GM06990 (cell line): ENCODE measurements at regions not wholly inside any gene's neighbourhood (a gene's known extent, or its start where the extent isn't known, plus 50 kb on each side); places are given as distances from the start of the nearest gene placed in this dataset.
"Not testable (repeated sequence)": the region's sequence is repeated elsewhere in the genome, so short reads cannot be mapped to it uniquely, and the experiment has no call there.

Experiments used
- DNase-seq: peaks from one replicate; pipeline ENCODE4 v3.0.0-alpha.2; 2011; ENCODE audit not compliant: insufficient read length; ENCODE audit errors: extremely low read depth
- H3K27me3 ChIP-seq: replicated peaks from 2 replicates; pipeline ENCODE4 v1.6.0; 2011; ENCODE audit warnings: low read length; ENCODE audit not compliant: control insufficient read depth, insufficient read depth
- H3K36me3 ChIP-seq: 2 replicates; pipeline ENCODE4 v1.5.1; 2011; ENCODE audit warnings: low read length; ENCODE audit not compliant: control insufficient read depth, insufficient read depth
- H3K4me3 ChIP-seq: replicated peaks from 2 replicates; pipeline ENCODE4 v1.5.1; 2011; ENCODE audit warnings: low read depth, mild to moderate bottlenecking, control low read depth, low read length
- TF ChIP-seq, protein P1 (sequence below): IDR thresholded peaks from 2 replicates; pipeline ENCODE4 v1.5.1; 2011; ENCODE audit warnings: low read length, control low read depth, mild to moderate bottlenecking, inconsistent platforms; ENCODE audit not compliant: insufficient read depth, poor library complexity, severe bottlenecking

DNA sequence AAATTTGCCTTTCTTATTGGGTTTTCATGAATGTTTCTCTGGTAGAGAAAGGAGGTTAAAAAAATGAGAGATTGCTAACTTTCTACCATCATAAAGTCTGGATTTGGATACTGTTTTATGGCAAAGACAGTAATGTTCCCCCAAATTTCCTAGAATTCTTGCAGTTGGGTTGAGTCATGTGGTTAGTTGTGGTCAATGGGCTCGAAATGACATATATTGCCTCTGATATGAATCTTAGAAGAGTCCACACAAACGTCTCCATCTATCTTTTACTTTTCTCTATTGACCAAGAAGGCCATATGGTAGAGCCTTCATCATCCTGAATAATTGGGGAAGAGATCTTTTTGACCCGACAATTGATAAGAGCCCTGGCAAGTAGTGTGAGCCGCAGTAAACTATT is 119.5 kb upstream of the PMCH start:
- no peaks in the 10 kb centered on the region for H3K36me3 ChIP-seq
- TF ChIP-seq, protein P1, sequence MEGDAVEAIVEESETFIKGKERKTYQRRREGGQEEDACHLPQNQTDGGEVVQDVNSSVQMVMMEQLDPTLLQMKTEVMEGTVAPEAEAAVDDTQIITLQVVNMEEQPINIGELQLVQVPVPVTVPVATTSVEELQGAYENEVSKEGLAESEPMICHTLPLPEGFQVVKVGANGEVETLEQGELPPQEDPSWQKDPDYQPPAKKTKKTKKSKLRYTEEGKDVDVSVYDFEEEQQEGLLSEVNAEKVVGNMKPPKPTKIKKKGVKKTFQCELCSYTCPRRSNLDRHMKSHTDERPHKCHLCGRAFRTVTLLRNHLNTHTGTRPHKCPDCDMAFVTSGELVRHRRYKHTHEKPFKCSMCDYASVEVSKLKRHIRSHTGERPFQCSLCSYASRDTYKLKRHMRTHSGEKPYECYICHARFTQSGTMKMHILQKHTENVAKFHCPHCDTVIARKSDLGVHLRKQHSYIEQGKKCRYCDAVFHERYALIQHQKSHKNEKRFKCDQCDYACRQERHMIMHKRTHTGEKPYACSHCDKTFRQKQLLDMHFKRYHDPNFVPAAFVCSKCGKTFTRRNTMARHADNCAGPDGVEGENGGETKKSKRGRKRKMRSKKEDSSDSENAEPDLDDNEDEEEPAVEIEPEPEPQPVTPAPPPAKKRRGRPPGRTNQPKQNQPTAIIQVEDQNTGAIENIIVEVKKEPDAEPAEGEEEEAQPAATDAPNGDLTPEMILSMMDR: no peak
- H3K4me3 ChIP-seq: no peak overlapping the region
- DNase-seq: no peak
- no peaks in the 10 kb centered on the region for H3K27me3 ChIP-seq

DNA sequence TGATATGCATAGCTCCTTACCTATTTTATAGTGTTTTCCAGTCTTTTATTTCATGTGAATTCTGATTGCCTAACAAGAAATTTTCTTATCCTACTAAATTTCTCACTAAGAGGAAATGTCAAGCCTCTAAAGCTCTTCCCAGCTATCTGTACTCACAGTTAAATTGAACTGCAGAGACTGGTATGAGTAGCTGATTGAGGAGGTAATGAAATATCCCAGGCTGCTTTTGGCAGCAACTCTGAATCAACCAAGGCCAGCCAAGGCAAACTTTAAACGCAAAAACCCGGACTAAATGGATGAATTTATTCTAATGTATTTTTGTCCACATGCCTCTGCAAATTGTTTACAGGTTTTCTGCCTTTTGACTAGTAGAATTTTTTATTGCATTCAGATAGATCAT is 119.1 kb upstream of the PMCH start:
- Histone ChIP-seq H3K36me3 (no peaks in the 10 kb centered on the region), H3K27me3 (no peaks in the 10 kb centered on the region), H3K4me3 (no peak overlapping the region)
- no peak for DNase-seq
- TF ChIP-seq, protein P1: no peak

DNA sequence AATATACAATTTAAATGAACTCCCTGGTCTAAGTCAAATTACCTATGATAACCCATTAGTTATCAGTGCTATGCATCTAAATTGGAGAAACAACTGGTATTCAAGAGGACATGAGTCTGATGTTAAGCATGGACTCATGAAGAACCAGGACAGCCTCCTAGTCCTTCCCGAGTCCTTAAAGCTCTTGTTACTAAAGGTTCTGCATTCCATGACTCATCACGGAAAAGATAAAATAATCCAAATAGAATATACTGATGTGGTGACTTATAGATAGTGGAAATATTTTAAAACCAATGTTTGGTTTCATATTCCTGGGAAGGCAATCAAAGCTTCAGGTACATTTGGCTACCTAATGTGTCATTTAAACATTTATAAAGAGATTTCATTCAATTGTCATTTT is 117.2 kb upstream of the PMCH start:
- no peak for DNase-seq
- Histone ChIP-seq H3K36me3 (no peaks in the 10 kb centered on the region), H3K27me3 (no peaks in the 10 kb centered on the region), H3K4me3 (no peak overlapping the region)
- TF ChIP-seq, protein P1: no peak

DNA sequence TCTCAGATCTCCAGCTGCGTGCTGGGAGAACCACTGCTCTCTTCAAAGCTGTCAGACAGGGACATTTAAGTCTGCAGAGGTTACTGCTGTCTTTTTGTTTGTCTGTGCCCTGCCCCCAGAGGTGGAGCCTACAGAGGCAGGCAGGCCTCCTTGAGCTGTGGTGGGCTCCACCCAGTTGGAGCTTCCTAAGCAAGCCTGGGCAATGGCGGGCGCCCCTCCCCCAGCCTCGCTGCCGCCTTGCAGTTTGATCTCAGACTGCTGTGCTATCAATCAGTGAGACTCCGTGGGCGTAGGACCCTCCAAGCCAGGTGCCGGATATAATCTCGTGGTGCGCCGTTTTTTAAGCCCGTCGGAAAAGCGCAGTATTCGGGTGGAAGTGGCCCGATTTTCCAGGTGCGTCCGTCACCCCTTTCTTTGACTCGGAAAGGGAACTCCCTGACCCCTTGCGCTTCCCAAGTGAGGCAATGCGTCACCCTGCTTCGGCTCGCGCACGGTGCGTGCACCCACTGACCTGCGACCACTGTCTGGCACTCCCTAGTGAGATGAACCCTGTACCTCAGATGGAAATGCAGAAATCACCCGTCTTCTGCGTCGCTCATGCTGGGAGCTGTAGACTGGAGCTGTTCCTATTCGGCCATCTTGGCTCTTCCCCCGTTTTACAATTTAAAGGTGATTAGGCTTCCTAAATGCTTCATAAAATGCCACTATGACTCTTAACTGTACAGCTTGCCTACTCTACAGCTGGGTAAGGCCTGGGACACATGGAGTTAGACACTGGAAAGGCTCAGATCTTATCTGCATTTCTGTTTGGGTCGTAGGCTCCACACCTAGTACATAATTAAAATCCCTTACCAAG is 115.7 kb upstream of the PMCH start:
- H3K4me3 ChIP-seq, DNase-seq, H3K36me3 ChIP-seq, H3K27me3 ChIP-seq: not testable (repeated sequence)

DNA sequence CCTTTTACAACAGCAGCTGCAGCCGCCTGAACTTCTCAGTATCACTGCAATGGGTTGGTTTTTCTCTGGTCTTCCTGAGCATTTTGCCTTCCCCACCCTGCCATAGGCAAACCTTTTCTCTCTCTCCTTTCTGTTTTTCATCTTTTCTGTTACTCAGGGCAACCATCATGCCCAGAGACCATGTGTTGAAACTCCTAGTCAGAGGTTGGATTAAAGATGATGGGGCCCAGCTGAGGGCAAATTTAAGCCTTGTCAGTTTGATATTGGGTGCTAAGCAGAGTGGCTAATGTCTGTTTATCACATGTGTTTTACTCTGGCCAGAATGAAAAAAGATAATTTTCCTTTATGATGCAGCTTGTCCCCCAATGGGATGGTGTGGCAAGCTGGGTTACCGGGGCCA is 107.9 kb upstream of the PMCH start:
- TF ChIP-seq, protein P1: no peak
- Histone ChIP-seq H3K36me3 (no peaks in the 10 kb centered on the region), H3K27me3 (no peaks in the 10 kb centered on the region), H3K4me3 (no peak overlapping the region)
- DNase-seq: no peak

DNA sequence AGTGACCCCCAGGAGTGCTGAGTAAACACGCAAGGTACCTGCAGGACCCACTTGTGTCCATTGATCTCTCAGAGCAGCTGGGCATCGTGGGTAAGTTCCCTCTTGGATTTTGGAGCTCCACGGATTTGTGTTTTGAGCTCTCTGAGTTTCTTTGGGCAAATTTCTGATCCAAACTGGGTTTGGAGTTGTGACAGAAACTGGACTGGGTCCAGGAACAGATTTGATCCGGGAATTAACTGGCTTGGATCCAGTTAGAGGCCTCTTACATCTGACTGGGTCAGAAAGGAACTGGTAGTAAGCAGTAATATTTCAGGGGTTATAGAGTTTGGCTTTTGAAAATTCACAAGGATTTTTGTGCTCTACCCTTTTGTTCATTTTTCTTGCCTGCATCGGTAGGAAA is 107.0 kb upstream of the PMCH start:
- not testable (repeated sequence) for DNase-seq, H3K36me3 ChIP-seq, H3K4me3 ChIP-seq, H3K27me3 ChIP-seq

DNA sequence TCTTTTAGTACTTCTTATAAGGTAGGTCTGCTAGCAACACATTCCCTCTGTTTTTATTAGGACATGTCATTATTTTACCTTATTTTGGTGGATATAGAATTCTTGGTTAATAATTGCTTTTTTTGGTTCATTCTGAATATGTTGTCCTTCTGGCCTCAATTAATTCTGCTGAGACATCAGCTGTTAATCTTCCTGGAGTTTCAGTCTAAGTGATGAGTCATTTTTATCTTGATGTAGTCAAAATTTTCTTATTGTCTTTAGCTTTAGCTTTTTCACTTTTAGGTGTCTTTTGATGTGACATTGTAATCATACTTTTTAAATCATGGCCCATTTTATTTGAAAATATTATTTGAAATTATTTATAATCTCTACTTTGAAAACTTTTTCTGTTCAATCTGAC is 104.9 kb upstream of the PMCH start:
- no peaks in the 10 kb centered on the region for H3K27me3 ChIP-seq
- DNase-seq: no peak
- TF ChIP-seq, protein P1: no peak
- no peaks in the 10 kb centered on the region for H3K36me3 ChIP-seq
- no peak overlapping the region for H3K4me3 ChIP-seq
